SKM-1 treated with dmso at 0.1 percent for 144 hours (cell line): ENCODE measurements at regions not wholly inside any gene's neighbourhood (a gene's known extent, or its start where the extent isn't known, plus 50 kb on each side); places are given as distances from the start of the nearest gene placed in this dataset.

Experiments used
- DNase-seq: peaks from one replicate; lab custom pipeline; 2025; ENCODE audit not compliant: unreplicated experiment; lab: John Stamatoyannopoulos, UW

DNA sequence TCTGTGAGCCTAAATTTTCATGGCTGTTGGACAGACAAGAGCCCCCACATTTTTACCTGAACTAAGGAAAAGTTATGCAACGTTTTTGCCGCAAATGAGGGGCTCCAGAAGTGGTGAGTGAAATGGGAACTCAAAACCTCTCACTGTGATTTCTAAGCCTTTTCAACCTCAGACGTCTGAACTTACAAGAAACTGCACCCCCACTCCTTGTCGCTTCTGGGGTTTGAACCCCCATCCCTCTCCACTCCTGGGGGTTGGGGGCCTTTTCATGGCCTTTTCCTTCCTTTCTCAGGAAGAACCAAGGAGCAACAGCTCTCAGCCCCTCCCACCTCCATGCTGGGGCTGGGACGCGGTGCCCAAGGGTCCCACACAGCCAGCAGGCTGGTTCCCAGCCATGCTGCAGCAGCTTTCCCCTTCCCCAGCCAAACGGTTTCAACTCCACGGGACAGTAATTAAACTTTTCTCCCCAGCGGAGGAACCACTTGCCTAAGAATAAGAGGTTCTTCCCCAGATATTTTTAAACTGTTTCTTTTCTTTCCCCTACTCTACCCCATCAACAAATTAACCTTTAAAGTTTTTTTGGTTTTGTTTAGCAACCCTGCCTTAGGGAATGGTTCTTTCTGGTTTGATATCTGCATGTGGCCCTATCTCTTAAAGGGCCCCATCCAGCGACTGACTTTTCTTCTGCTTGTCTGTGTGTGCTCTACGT, 387.6 kb upstream of the CBLB start:
- DNase-seq: no peak

GRCh38 chr3:106257172-106257571, 388.4 kb upstream of the CBLB start:
- DNase-seq: no peak

DNA sequence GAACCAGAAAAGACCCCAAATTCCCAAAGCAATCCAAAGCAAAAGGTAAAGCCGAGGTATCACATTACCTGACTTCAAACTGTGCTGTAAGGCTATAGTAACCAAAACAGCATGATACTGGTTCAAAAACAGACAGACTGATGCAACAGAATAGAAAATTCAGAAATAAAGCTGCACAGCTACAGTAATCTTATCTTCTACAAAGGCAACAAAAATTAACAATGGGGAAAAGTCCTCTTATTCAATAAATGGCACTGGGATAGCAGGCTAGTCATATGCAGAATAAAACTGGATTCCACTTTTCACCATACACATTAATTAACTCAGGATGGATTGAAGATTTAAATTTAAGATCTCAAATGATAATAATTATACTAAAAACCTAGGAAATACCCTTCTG, 392.6 kb upstream of the CBLB start:
- DNase-seq: no peak

GRCh38 chr3:106261915-106262683, 393.3 kb upstream of the CBLB start:
- DNase-seq: no peak

DNA sequence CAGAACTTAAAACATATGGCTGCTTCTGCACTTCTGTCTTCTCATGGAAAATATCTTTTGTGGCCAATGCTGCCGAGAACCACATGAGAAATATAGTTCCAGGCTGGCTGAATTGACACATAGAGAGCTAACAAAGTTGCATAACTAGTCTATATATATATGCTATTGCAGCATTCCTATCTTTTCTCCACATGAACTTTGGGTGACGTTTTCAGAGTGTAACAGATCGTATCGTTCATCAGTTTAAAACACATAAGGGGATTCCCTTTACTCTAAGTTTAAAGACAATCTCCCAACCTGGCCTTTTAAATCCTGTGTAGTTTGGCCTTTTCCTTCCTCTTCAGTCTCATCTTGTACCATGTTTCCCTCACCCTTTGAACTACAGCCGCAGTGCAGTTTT, 394.2 kb upstream of the CBLB start:
- DNase-seq: peak; percentile 28

GRCh38 chr3:106263546-106263945, 394.7 kb upstream of the CBLB start:
- DNase-seq: no peak

DNA sequence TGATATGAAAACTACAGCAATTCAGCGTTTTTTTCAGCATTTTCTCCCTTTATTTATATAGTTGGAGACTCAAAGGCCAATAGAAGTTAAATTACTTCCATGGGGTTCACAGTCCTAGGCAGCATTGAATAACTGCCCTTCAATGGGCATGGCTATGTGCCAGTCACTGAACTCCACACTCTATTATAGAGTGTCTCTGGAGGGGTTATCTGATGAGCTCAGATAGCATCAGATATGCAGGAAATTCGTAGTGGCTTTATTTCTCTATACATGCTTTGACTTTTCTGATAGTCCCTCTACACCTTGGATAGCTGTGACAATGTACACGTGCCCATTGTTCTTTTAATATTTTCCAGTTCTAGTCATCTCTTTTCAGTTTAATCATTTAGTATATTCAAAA, 396.9 kb upstream of the CBLB start:
- DNase-seq: no peak

DNA sequence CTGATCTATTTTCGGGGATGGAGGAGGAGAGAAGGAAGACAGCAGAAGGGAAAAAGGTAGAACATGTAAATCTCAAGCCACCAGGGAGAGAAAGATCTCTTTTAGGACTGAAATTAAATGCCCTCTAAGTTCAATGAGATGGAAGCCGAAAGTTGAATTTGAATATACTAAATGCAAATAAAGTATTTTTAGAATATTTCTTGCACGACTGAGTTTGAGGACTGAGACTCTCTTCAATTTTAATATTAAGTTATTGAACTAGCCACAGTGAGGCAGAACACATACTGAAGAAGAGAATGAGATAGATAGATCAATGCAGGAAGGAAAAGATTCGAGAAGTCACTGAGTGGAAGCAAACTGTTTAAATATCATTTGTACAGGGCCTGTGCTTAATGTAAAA, 399.9 kb upstream of the CBLB start:
- no peak for DNase-seq

GRCh38 chr3:106272302-106272701, 403.5 kb upstream of the CBLB start:
- DNase-seq: no peak

- no peak for DNase-seq
Observed at GRCh38 chr3:106275592-106275991, 406.8 kb upstream of the CBLB start.

- no peak for DNase-seq
Observed at GRCh38 chr3:106276151-106276550, 407.3 kb upstream of the CBLB start.

- no peak for DNase-seq
Observed at GRCh38 chr3:106276755-106277612, 408.2 kb upstream of the CBLB start.

GRCh38 chr3:106277731-106278130, 408.9 kb upstream of the CBLB start:
- DNase-seq: no peak

GRCh38 chr3:106281221-106281620, 412.4 kb upstream of the CBLB start:
- DNase-seq: no peak

DNA sequence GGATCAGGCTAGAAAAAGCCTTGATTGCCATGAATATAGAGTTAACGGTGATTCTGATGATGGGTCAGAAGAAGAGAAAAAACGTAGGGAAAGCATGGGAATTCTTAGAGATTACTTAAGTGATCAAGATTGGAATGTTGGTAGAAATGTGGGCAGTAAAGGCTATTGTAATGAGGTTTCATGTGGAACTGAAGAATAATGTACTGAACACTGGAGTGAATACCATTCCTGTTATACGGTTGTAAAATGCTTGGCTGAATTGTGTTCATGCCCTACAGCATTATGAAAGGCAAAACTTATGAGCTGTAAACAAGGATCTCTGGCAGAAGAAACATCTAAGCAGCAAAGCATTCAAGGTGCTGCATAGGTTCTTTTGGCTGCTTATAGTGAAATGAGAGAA, 414.1 kb upstream of the CBLB start:
- no peak for DNase-seq

- no peak for DNase-seq
Observed at GRCh38 chr3:106288781-106289180, 420.0 kb upstream of the CBLB start.

DNA sequence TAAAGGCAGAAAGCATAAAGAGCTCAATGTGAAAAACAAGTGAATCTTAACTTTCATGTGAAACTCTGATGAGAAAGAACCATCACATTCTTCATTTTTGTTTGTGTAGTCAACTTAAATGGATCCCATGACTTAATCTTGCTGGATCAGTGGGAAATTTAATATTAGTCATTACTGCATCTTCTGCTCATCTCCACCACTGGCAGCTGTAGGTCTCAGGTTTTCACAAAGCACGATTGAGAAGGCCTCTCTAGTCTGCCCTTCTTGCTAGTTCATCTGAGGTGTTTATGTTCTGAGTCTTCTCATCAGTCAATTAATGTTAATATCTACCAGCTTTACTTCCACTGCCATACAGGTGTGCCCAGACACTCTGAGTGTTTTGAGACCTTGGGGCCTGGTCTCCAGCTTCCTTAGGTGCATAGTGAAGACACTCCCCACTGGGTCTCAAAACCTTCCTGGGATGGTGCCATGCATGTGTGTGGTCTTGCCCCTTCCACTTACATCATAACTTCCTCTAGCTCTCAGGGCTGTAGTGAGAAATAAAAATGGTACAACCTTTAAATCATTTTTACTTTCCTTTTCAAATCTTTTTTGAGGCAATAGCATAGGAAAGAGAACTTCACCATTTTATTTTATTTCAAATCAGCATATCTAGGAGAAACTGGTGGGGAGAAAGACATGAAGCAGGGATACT, 421.6 kb upstream of the CBLB start:
- DNase-seq: no peak

DNA sequence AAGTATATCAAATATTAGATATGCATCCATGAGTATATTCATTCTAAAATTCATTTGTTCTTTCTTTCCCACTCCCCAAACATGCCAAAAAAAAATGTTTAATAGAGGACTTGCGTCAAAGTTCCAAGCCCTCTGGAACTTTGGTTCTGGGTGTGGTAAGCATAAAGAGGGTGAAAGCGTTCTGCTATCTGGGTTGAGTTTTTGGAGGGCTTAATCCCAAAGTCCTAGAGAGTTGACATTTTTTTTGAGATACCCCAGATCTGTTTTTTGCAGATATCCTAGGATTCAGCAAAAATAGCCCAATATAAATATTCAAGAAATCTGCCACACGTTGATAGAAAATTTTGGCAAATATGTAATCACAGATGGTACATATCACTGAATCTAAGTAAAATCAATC, 424.3 kb upstream of the CBLB start:
- no peak for DNase-seq

DNA sequence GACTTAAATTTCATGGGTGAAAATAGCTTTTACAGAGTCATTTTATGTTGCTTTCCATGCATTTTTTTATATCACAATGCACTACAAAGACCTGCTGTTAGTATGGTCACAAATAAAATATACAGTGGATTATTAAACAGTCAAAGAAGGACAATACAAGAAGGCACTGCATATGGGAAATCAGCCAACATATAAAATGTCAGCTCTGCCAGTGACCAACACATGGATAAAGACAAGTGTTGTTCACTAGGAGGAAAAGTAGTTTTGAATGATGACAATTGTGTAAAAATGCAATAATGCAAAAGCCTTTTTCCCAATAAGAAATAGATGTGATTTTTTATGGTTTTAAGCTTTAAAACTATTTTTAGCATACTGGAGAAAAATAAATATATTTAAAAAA, 425.3 kb upstream of the CBLB start:
- DNase-seq: no peak

DNA sequence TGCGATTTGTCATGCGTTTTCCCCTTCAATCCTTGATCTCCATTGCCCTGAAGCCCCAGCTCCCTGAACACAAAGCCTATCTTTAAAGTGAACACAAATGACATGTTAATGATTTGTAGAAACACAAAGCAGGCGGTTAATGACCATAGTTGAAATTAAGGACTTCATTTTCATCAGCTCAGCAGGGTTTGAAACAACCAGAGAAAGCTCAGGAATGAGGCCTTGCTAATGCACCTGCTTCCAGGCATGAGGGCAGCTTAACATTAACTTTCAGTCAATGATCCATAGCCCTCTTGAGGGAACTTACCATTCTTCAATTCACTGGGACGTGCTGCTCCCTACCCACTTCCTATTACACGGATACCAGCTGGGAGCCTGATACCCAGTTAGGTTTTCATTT, 427.2 kb upstream of the CBLB start:
- no peak for DNase-seq
